Gastroesophageal sphincter (tissue), 4 donors: ENCODE measurements at regions not wholly inside any gene's neighbourhood (a gene's known extent, or its start where the extent isn't known, plus 50 kb on each side); places are given as distances from the start of the nearest gene placed in this dataset.

Experiments used
- ATAC-seq: fragments of 150-250 bp; one replicate; pipeline ENCODE4 v1.9.1; 2016; ENCODE audit warnings: mild to moderate bottlenecking, moderate library complexity
- H3K27ac ChIP-seq, 4 donors: fragments of 200-600 bp; sonication (generic) in 3 of 4; 1 replicate in 3 of 4; 2 replicates in 1 of 4; pipeline ENCODE4 v1.5.1; 2016 to 2019
- H3K27me3 ChIP-seq: fragments of 200-600 bp; sonication (generic); one replicate; pipeline ENCODE4 v1.5.1; 2019
- H3K36me3 ChIP-seq, 2 donors: fragments of 200-600 bp; sonication (generic); one replicate each; pipeline ENCODE4 v1.5.1; 2019; ENCODE audit warnings: control low read depth in 1 of 2
- H3K4me1 ChIP-seq, 3 donors: fragments of 200-600 bp; sonication (generic); 1 replicate in 2 of 3; 2 replicates in 1 of 3; pipeline ENCODE4 v1.5.1; 2016 to 2019; ENCODE audit warnings: control low read depth in 2 of 3
- H3K4me3 ChIP-seq, 2 donors: fragments of 200-600 bp; sonication (generic); one replicate each; pipeline ENCODE4 v1.5.1; 2019; ENCODE audit warnings: mild to moderate bottlenecking in 1 of 2, moderate library complexity in 1 of 2
- H3K9me3 ChIP-seq, 3 donors: fragments of 200-600 bp; sonication (generic); one replicate each; pipeline ENCODE4 v1.5.1; 2017 to 2019; ENCODE audit warnings: control low read depth in 2 of 3
- CTCF ChIP-seq, 4 experiments: fragments of 200-600 bp in 2 of 4; fragments of 450-650 bp in 2 of 4; sonication (generic) in 1 of 4; IDR thresholded peaks; one replicate each; pipeline ENCODE4 v1.5.1; 2017 to 2019; ENCODE audit warnings: antibody characterized with exemption in 4 of 4, mild to moderate bottlenecking in 2 of 4, moderate library complexity in 2 of 4
- EP300 ChIP-seq: sonication (generic); formaldehyde crosslinking; IDR thresholded peaks from one replicate; pipeline ENCODE4 v1.6.1; 2017; ENCODE audit warnings: antibody characterized with exemption, mild to moderate bottlenecking
- POLR2A ChIP-seq, 2 donors: fragments of 450-650 bp; IDR thresholded peaks; one replicate each; pipeline ENCODE4 v1.6.1; 2017; ENCODE audit warnings: antibody characterized with exemption in 2 of 2, mild to moderate bottlenecking in 2 of 2, moderate library complexity in 1 of 2
- POLR2AphosphoS5 ChIP-seq: sonication (generic); formaldehyde crosslinking; IDR thresholded peaks from one replicate; pipeline ENCODE4 v1.6.1; 2017; ENCODE audit warnings: antibody characterized with exemption
- WGBS, 2 donors: methylation state at CpG; one replicate each; pipeline ENCODE4 v1.1.5; 2018; ENCODE audit warnings: low coverage in 1 of 2; 5-methylcytosine and 5-hydroxymethylcytosine counted together

GRCh38 chr7:136138991-136139390 is 161.8 kb upstream of the MTPN start:
- Histone ChIP-seq H3K9me3 (no peaks in the 10 kb centered on the region), H3K4me3 (no peak overlapping the region), H3K36me3 (no peaks in the 10 kb centered on the region), H3K4me1 (no peaks in the 10 kb centered on the region), H3K27me3 (no peaks in the 10 kb centered on the region), H3K27ac (no peak overlapping the region)
- ATAC-seq, result no peak
- TF ChIP-seq POLR2A (IDR thresholded peaks at IDR 0.05) (no peak), EP300 (no peak), CTCF (IDR thresholded peaks at IDR 0.05) (no peak), POLR2AphosphoS5 (no peak)
- WGBS, 2 donors, result 75 to 86% methylated on average over 3 of the region's 3 CpGs

- Histone ChIP-seq H3K4me1 (no peaks in the 10 kb centered on the region), H3K27me3 (no peaks in the 10 kb centered on the region), H3K4me3 (no peak overlapping the region), H3K9me3 (no peaks in the 10 kb centered on the region), H3K27ac (no peak overlapping the region), H3K36me3 (no peaks in the 10 kb centered on the region)
- ATAC-seq, result no peak
- TF ChIP-seq POLR2A (IDR thresholded peaks at IDR 0.05), result no peak
- no peak for TF ChIP-seq CTCF (IDR thresholded peaks at IDR 0.05)
- no peak for TF ChIP-seq POLR2AphosphoS5
- 79 to 93% methylated on average over 5 to 6 of the region's 6 CpGs for WGBS, 2 donors
Observed at GRCh38 chr7:136136906-136137454, 159.8 kb upstream of the MTPN start.

GRCh38 chr7:136134503-136134902 is 157.3 kb upstream of the MTPN start:
- H3K27me3 ChIP-seq, result no peaks in the 10 kb centered on the region
- H3K4me1 ChIP-seq, result no peaks in the 10 kb centered on the region
- WGBS, 2 donors, result 53 to 70% methylated on average over 2 to 3 of the region's 3 CpGs
- no peak overlapping the region for H3K27ac ChIP-seq
- H3K36me3 ChIP-seq, result no peaks in the 10 kb centered on the region
- no peak overlapping the region for H3K4me3 ChIP-seq
- ATAC-seq, result no peak
- H3K9me3 ChIP-seq, result no peaks in the 10 kb centered on the region
- no peak for TF ChIP-seq CTCF (IDR thresholded peaks at IDR 0.05)
- TF ChIP-seq EP300, result no peak
- no peak for TF ChIP-seq POLR2AphosphoS5
- no peak for TF ChIP-seq POLR2A (IDR thresholded peaks at IDR 0.05)

- no peak for ATAC-seq
- TF ChIP-seq EP300 (no peak), CTCF (IDR thresholded peaks at IDR 0.05) (no peak), POLR2A (IDR thresholded peaks at IDR 0.05) (no peak)
- WGBS, 2 donors, result 12 to 23% methylated on average over 3 of the region's 3 CpGs
- H3K4me1 ChIP-seq, result no peaks in the 10 kb centered on the region
- H3K9me3 ChIP-seq, result no peaks in the 10 kb centered on the region
- H3K4me3 ChIP-seq, result no peak overlapping the region
- H3K27me3 ChIP-seq, result no peaks in the 10 kb centered on the region
- H3K36me3 ChIP-seq, result no peaks in the 10 kb centered on the region
- H3K27ac ChIP-seq, result no peak overlapping the region
Observed at GRCh38 chr7:136133551-136133950, 156.4 kb upstream of the MTPN start.

GRCh38 chr7:136131304-136131630 is 154.1 kb upstream of the MTPN start:
- 87 to 96% methylated on average over 3 of the region's 3 CpGs for WGBS, 2 donors
- no peaks in the 10 kb centered on the region for H3K36me3 ChIP-seq
- H3K4me1 ChIP-seq, result no peaks in the 10 kb centered on the region
- H3K27me3 ChIP-seq, result no peaks in the 10 kb centered on the region
- H3K9me3 ChIP-seq, result no peaks in the 10 kb centered on the region
- TF ChIP-seq EP300 (no peak), CTCF (IDR thresholded peaks at IDR 0.05) (no peak), POLR2A (IDR thresholded peaks at IDR 0.05) (no peak), POLR2AphosphoS5 (no peak)
- ATAC-seq, result no peak
- H3K4me3 ChIP-seq, result no peak overlapping the region
- no peak overlapping the region for H3K27ac ChIP-seq
